Loucy (cell line): ENCODE measurements at regions not wholly inside any gene's neighbourhood (a gene's known extent, or its start where the extent isn't known, plus 50 kb on each side); places are given as distances from the start of the nearest gene placed in this dataset.

Experiments used
- CTCF ChIP-seq: fragments of 200-600 bp; sonication (generic); conservative IDR thresholded peaks from 2 replicates; pipeline ENCODE4 v1.5.1; 2014; ENCODE audit warnings: mild to moderate bottlenecking, antibody characterized with exemption, low read length
- EZH2phosphoT487 ChIP-seq: fragments of 200-600 bp; IDR thresholded peaks from 2 replicates; pipeline ENCODE4 v1.6.1; 2018; ENCODE audit warnings: antibody characterized with exemption, mild to moderate bottlenecking, moderate library complexity, borderline replicate concordance

DNA sequence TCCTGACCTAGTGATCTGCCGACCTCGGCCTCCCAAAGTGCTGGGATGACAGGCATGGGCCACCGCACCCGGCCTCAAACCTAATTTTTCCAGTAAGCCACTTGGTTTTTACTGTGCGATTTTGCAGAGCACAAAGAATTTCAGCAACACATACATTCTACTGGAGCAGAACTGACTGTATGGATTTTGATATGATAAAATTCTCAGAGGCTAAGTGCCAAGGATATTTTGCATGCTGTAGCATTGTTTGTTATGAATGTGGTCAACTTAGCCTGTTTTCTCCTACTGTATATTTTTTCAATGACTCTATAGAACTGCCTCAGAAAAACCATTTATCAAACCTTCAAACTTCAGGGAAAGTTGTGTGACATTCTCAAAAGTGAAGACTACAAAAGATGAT, 89.2 kb downstream of the FAT3 start:
- TF ChIP-seq EZH2phosphoT487 (no peak), CTCF (no peak)
